HG03045 (cell line): ENCODE measurements at regions not wholly inside any gene's neighbourhood (a gene's known extent, or its start where the extent isn't known, plus 50 kb on each side); places are given as distances from the start of the nearest gene placed in this dataset.
"Not testable (repeated sequence)": the region's sequence is repeated elsewhere in the genome, so short reads cannot be mapped to it uniquely, and the experiment has no call there.

Source experiments
- ATAC-seq: cut with Tn5 transposase; IDR thresholded peaks from one replicate; pipeline ENCODE4 v1.9.1; 2021; ENCODE audit warnings: mild to moderate bottlenecking, moderate library complexity; ENCODE audit not compliant: unreplicated experiment

- ATAC-seq: no peak
Measured at GRCh38 chr4:34372815-34373214, 1871.5 kb downstream of the ARAP2 start.

GRCh38 chr4:34373456-34373855 lies 1870.9 kb downstream of the ARAP2 start:
- no peak for ATAC-seq

- ATAC-seq: no peak
Measured at GRCh38 chr4:34412233-34412632, 1832.1 kb downstream of the ARAP2 start.

- no peak for ATAC-seq
Measured at GRCh38 chr4:34412911-34413310, 1831.4 kb downstream of the ARAP2 start.

GRCh38 chr4:34417160-34417559 lies 1827.2 kb downstream of the ARAP2 start:
- no peak for ATAC-seq

GRCh38 chr4:34419871-34420270 lies 1824.4 kb downstream of the ARAP2 start:
- no peak for ATAC-seq

- no peak for ATAC-seq
Measured at GRCh38 chr4:34422472-34423175, 1821.7 kb downstream of the ARAP2 start.

GRCh38 chr4:34432706-34433105 lies 1811.6 kb downstream of the ARAP2 start:
- ATAC-seq: no peak

- ATAC-seq: not testable (repeated sequence)
Measured at GRCh38 chr4:34434377-34434776, 1809.9 kb downstream of the ARAP2 start.

- ATAC-seq: no peak
Measured at GRCh38 chr4:34464196-34464595, 1780.1 kb downstream of the ARAP2 start.

GRCh38 chr4:34466411-34466810 lies 1777.9 kb downstream of the ARAP2 start:
- no peak for ATAC-seq

GRCh38 chr4:34469516-34469915 lies 1774.8 kb downstream of the ARAP2 start:
- no peak for ATAC-seq

- ATAC-seq: no peak
Measured at GRCh38 chr4:34485252-34485651, 1759.1 kb downstream of the ARAP2 start.

GRCh38 chr4:34486461-34487363 lies 1757.6 kb downstream of the ARAP2 start:
- no peak for ATAC-seq

GRCh38 chr4:34492414-34492813 lies 1751.9 kb downstream of the ARAP2 start:
- ATAC-seq: no peak

GRCh38 chr4:34502086-34502485 lies 1742.2 kb downstream of the ARAP2 start:
- ATAC-seq: no peak

GRCh38 chr4:34504731-34505130 lies 1739.6 kb downstream of the ARAP2 start:
- ATAC-seq: not testable (repeated sequence)

GRCh38 chr4:34506511-34507092 lies 1737.7 kb downstream of the ARAP2 start:
- ATAC-seq: not testable (repeated sequence)

- no peak for ATAC-seq
Measured at GRCh38 chr4:34512616-34513015, 1731.7 kb downstream of the ARAP2 start.

GRCh38 chr4:34516524-34516923 lies 1727.8 kb downstream of the ARAP2 start:
- no peak for ATAC-seq

GRCh38 chr4:34534916-34535315 lies 1709.4 kb downstream of the ARAP2 start:
- ATAC-seq: no peak

- no peak for ATAC-seq
Measured at GRCh38 chr4:34566091-34566490, 1678.2 kb downstream of the ARAP2 start.
